ENCODE measurements at regions not wholly inside any gene's neighbourhood (a gene's known extent, or its start where the extent isn't known, plus 50 kb on each side); places are given as distances from the start of the nearest gene placed in this dataset.
A peak's percentile ranks its signal among the peaks of the same experiment; 100 is the strongest.

DNA sequence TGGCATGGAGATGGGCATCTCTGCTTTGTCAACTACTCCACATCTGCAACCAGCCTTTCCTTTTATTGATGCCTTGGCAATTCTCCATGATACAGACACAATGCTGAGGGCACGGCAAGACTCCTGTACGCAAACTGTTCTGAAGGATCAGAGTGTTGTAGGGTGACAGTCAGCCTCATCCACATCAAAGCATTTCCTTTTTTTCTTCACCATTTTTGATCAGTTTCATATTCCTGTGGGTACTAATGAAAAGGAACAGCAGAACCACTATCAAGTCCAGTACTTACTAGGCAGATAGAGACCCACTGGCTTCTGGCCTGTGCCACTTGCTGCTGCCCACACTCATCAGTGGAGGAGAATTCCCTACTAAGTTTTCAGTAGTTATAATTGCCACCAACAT is 181.6 kb downstream of the PALM2AKAP2 start (continued):
- TF ChIP-seq ZFX (CRISPR knock-in tag; IDR thresholded peaks at IDR 0.05; ENCODE audit: low read depth) = no peak
- TF ChIP-seq ZNF614 (CRISPR knock-in tag; IDR thresholded peaks at IDR 0.05; ENCODE audit: borderline replicate concordance) = no peak
- TF ChIP-seq MAFK (conservative IDR thresholded peaks at IDR 0.05 in 1 of 2, IDR thresholded peaks at IDR 0.05 in 1 of 2; ENCODE audit: low read length in 2 of 2) = no peak
- TF ChIP-seq NFE2 (CRISPR knock-in tag; IDR thresholded peaks at IDR 0.05) = no peak

DNA sequence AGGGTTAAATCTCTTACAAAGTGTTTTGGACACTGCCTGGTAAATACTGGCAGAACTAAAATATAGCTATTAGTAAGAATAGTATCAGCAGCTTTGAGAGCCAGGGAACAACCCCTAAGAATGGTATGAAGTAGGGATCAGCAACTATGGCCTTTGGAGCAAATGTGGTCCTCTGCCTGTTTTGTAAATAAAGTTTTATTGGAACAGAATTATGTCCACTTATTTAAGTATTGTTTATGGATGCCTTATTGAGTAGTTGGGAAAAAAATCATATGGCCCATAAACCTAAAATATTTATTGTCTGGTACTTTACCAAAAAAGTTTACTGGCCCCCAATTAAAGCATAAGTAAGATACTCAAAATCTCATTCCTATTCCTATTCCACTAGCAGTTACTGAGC is 182.2 kb downstream of the PALM2AKAP2 start:
- no peak overlapping the region for H3K4me3 ChIP-seq (replicated peaks in 1 of 3; ENCODE audit: insufficient read depth in 1 of 3, low read depth in 2 of 3, low read length in 3 of 3)
- DNase-seq (ENCODE audit: low spot score) = no peak
- no peak for ATAC-seq
- H3K9ac ChIP-seq (ENCODE audit: insufficient read depth, low read depth, low read length) = no peak overlapping the region
- H3K27ac ChIP-seq (ENCODE audit: extremely low read length, insufficient read depth, low read length) = no peak overlapping the region
- POLR2A ChIA-PET = no interaction called here
- intact Hi-C loops (cut with micrococcal nuclease; ENCODE audit: unreplicated experiment) (no loop called here), in situ Hi-C loops (cut with HindIII; ENCODE audit: extremely low pct_ligation_motif_present, low pct_unique_long_range_greater_than_20kb) (no loop called here)
- H3K9me3 ChIP-seq (ENCODE audit: low read length) = no peaks in the 10 kb centered on the region
- H3K36me3 ChIP-seq (replicated peaks in 1 of 2; ENCODE audit: control insufficient read depth in 1 of 2, insufficient read depth in 2 of 2, low read length in 2 of 2) = no peaks in the 10 kb centered on the region
- no peak for TF ChIP-seq EEA1 (CRISPR knock-in tag; IDR thresholded peaks at IDR 0.05; ENCODE audit: borderline replicate concordance)
- TF ChIP-seq, protein P1, sequence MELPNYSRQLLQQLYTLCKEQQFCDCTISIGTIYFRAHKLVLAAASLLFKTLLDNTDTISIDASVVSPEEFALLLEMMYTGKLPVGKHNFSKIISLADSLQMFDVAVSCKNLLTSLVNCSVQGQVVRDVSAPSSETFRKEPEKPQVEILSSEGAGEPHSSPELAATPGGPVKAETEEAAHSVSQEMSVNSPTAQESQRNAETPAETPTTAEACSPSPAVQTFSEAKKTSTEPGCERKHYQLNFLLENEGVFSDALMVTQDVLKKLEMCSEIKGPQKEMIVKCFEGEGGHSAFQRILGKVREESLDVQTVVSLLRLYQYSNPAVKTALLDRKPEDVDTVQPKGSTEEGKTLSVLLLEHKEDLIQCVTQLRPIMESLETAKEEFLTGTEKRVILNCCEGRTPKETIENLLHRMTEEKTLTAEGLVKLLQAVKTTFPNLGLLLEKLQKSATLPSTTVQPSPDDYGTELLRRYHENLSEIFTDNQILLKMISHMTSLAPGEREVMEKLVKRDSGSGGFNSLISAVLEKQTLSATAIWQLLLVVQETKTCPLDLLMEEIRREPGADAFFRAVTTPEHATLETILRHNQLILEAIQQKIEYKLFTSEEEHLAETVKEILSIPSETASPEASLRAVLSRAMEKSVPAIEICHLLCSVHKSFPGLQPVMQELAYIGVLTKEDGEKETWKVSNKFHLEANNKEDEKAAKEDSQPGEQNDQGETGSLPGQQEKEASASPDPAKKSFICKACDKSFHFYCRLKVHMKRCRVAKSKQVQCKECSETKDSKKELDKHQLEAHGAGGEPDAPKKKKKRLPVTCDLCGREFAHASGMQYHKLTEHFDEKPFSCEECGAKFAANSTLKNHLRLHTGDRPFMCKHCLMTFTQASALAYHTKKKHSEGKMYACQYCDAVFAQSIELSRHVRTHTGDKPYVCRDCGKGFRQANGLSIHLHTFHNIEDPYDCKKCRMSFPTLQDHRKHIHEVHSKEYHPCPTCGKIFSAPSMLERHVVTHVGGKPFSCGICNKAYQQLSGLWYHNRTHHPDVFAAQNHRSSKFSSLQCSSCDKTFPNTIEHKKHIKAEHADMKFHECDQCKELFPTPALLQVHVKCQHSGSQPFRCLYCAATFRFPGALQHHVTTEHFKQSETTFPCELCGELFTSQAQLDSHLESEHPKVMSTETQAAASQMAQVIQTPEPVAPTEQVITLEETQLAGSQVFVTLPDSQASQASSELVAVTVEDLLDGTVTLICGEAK (IDR thresholded peaks at IDR 0.05) = 0 out of 2 replicates have a peak, but pooled peaks have one; percentile 9
- TF ChIP-seq, protein P1 (CRISPR knock-in tag; IDR thresholded peaks at IDR 0.05) = no peak
- no peaks in the 10 kb centered on the region for H3K4me1 ChIP-seq (ENCODE audit: insufficient read depth, low read length)
- no peaks in the 10 kb centered on the region for H3K79me2 ChIP-seq (ENCODE audit: insufficient read depth, low read length)
- H3K4me2 ChIP-seq (ENCODE audit: low read depth, low read length) = no peak overlapping the region
- H2AFZ ChIP-seq (ENCODE audit: low read length) = no peak overlapping the region
- no peaks in the 10 kb centered on the region; a peak in 1 of 5 replicates for H3K27me3 ChIP-seq (ENCODE audit: control insufficient read depth in 1 of 2, insufficient read depth in 2 of 2, low read length in 2 of 2)
- no peaks in the 10 kb centered on the region for H4K20me1 ChIP-seq (ENCODE audit: insufficient read depth, low read length)
- no peak for FAIRE-seq
- CTCF ChIA-PET (ENCODE audit: low intra/inter-chr PET ratio, low total read pairs) = no interaction called here
- BruUV-seq (replicated peaks) = no TSS peak
